ENCODE measurements at regions not wholly inside any gene's neighbourhood (a gene's known extent, or its start where the extent isn't known, plus 50 kb on each side); places are given as distances from the start of the nearest gene placed in this dataset.
A peak's percentile ranks its signal among the peaks of the same experiment; 100 is the strongest.

GRCh38 chr15:36291501-36291900 is 287.9 kb upstream of the CDIN1 start:
- no peak for TF ChIP-seq CTCF (IDR thresholded peaks at IDR 0.05; ENCODE audit: low read depth, low read length)

GRCh38 chr15:36294359-36294758 is 285.1 kb upstream of the CDIN1 start:
- DNase-seq (ENCODE audit: extremely low read depth, low read depth) = no peak
- no peak for TF ChIP-seq CTCF (IDR thresholded peaks at IDR 0.05; ENCODE audit: low read depth, low read length)

More at GRCh38 chr15:36291501-36291900, 287.9 kb upstream of the CDIN1 start:
- DNase-seq (ENCODE audit: extremely low read depth, low read depth) = no peak

- DNase-seq (ENCODE audit: extremely low read depth, low read depth) = no peak
- TF ChIP-seq CTCF (IDR thresholded peaks at IDR 0.05; ENCODE audit: low read depth, low read length) = no peak
These were observed 277.5 kb upstream of the CDIN1 start for GRCh38 chr15:36301947-36302346.

- TF ChIP-seq CTCF (IDR thresholded peaks at IDR 0.05; ENCODE audit: low read depth, low read length) = no peak
- no peak for DNase-seq (ENCODE audit: extremely low read depth, low read depth)
These were observed 266.4 kb upstream of the CDIN1 start for GRCh38 chr15:36313021-36313420.

GRCh38 chr15:36313736-36314280 is 265.6 kb upstream of the CDIN1 start:
- no peak for TF ChIP-seq CTCF (IDR thresholded peaks at IDR 0.05; ENCODE audit: low read depth, low read length)
- DNase-seq (ENCODE audit: extremely low read depth, low read depth) = no peak

- no peak for DNase-seq (ENCODE audit: extremely low read depth, low read depth)
- no peak for TF ChIP-seq CTCF (IDR thresholded peaks at IDR 0.05; ENCODE audit: low read depth, low read length)
These were observed 263.8 kb upstream of the CDIN1 start for GRCh38 chr15:36315649-36316048.

- no peak for TF ChIP-seq CTCF (IDR thresholded peaks at IDR 0.05; ENCODE audit: low read depth, low read length)
- peak; percentile 25 for DNase-seq (ENCODE audit: extremely low read depth, low read depth)
These were observed 255.8 kb upstream of the CDIN1 start for GRCh38 chr15:36323615-36324014.
